Subcutaneous abdominal adipose tissue (tissue), 5 donors: ENCODE measurements at regions not wholly inside any gene's neighbourhood (a gene's known extent, or its start where the extent isn't known, plus 50 kb on each side); places are given as distances from the start of the nearest gene placed in this dataset.
"Not testable (repeated sequence)": the region's sequence is repeated elsewhere in the genome, so short reads cannot be mapped to it uniquely, and the experiment has no call there.

Experiments used
- H3K27ac ChIP-seq: one replicate; pipeline ENCODE4 v1.7.0; 2013; ENCODE audit warnings: low read depth, mild to moderate bottlenecking, inconsistent platforms, low read length, moderate library complexity
- H3K27me3 ChIP-seq, 5 donors: one replicate each; pipeline ENCODE4 v1.7.0; 2013; ENCODE audit warnings: low read length in 5 of 5, inconsistent platforms in 1 of 5; ENCODE audit not compliant: control insufficient read depth in 5 of 5, insufficient read depth in 4 of 5
- H3K36me3 ChIP-seq, 5 donors: one replicate each; pipeline ENCODE4 v1.7.0; 2013; ENCODE audit warnings: low read length in 5 of 5; ENCODE audit not compliant: control insufficient read depth in 5 of 5, insufficient read depth in 5 of 5
- H3K4me1 ChIP-seq, 5 donors: one replicate each; pipeline ENCODE4 v1.7.0; 2013; ENCODE audit warnings: low read length in 5 of 5, mild to moderate bottlenecking in 3 of 5, moderate library complexity in 1 of 5; ENCODE audit not compliant: control insufficient read depth in 5 of 5, insufficient read depth in 5 of 5
- H3K4me3 ChIP-seq, 5 donors: one replicate each; pipeline ENCODE4 v1.7.0; 2013; ENCODE audit warnings: low read length in 5 of 5, low read depth in 1 of 5
- H3K9ac ChIP-seq, 5 donors: one replicate each; pipeline ENCODE4 v1.7.0; 2013; ENCODE audit warnings: low read length in 5 of 5, mild to moderate bottlenecking in 4 of 5, moderate library complexity in 3 of 5
- H3K9me3 ChIP-seq, 5 donors: one replicate each; pipeline ENCODE4 v1.7.0; 2013; ENCODE audit warnings: low read length in 5 of 5; ENCODE audit not compliant: control insufficient read depth in 5 of 5
- donor health status: healthy.
- donor health status: healthy.
- donor health status: healthy.
- donor health status: healthy.
- donor health status: healthy.

- Histone ChIP-seq H3K27ac (no peak overlapping the region), H3K9me3 (peaks cover 0 to 2% (median 0%) of the 10 kb centered on the region in 5 donors), H3K4me1 (no peaks in the 10 kb centered on the region), H3K36me3 (no peaks in the 10 kb centered on the region), H3K4me3 (no peak overlapping the region), H3K9ac (no peak overlapping the region), H3K27me3 (no peaks in the 10 kb centered on the region)
Observed at GRCh38 chr6:73937805-73938204, 241.8 kb downstream of the CD109 start.

DNA sequence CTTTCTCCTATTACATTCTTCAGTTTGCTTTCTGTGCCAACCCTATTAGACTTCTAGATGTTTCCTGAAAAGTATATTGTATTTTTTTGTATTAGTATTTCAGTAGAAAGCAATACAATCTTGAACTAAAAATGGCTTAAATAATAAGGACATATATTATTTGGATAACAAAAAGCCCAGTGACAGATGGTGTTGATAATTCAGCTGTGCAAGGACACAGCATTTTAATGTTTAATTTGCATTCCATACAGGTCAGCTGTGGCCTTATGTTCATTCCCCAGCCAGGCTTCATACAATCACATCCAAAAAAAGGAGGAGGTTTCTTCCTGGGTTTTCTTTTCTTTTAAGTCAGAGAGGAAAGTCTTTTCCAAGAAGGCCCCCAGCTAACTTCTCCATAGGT, 236.9 kb downstream of the CD109 start:
- H3K27me3 ChIP-seq = no peaks in the 10 kb centered on the region
- H3K9ac ChIP-seq = no peak overlapping the region

DNA sequence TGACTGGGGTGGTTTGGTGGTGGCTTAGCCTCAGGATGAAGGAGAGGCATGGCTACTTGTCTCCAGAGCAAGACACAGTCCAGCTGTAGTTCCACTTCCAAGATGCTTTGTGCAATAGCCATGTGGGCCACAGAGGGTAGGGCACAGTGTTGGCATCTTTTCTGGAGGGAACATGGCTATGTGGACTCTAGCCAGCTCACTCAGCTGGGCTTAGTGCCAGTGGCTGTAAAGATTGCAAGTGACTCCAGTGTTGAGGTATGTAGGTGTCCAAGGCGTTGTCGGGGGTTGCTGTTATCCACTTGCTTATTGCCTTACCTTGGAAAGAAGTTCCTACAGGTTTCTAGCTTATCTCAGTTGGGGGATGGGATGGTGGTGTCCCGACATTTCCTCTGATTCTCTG, 233.4 kb downstream of the CD109 start:
- H3K27me3 ChIP-seq = no peaks in the 10 kb centered on the region
- no peak overlapping the region for H3K4me3 ChIP-seq
- no peak overlapping the region for H3K9ac ChIP-seq
- H3K36me3 ChIP-seq = no peaks in the 10 kb centered on the region
- H3K4me1 ChIP-seq = peaks cover 0 to 2% (median 0%) of the 10 kb centered on the region in 5 donors
- H3K9me3 ChIP-seq = peaks cover 11 to 28% (median 16%) of the 10 kb centered on the region in 5 donors
- no peak overlapping the region for H3K27ac ChIP-seq

More for the DNA sequence above, 236.9 kb downstream of the CD109 start:
- Histone ChIP-seq H3K27ac (no peak overlapping the region), H3K4me3 (no peak overlapping the region), H3K9me3 (peaks cover 10 to 18% (median 10%) of the 10 kb centered on the region in 5 donors), H3K36me3 (no peaks in the 10 kb centered on the region), H3K4me1 (no peaks in the 10 kb centered on the region)

DNA sequence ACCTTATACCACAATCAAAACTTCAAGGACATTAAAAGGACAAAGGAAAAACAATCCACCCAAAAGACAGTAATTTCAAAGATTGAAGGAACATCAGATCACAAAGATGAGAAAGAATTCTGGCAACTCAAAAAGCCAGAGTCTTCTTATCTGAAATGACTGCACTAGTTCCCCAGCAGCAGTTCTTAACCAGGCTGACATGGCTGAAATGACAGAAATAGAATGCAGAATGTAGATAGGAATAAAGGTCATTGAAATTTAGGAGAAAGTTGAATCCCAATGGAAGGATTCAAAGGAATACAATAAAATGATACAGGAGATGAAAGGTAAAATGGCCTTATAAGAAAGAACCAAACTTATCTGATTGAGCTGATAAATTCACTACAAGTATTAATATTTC, 231.4 kb downstream of the CD109 start:
- H3K4me3 ChIP-seq = no peak overlapping the region
- H3K27me3 ChIP-seq = no peaks in the 10 kb centered on the region
- H3K4me1 ChIP-seq = peaks cover 0 to 5% (median 0%) of the 10 kb centered on the region in 5 donors
- no peaks in the 10 kb centered on the region for H3K36me3 ChIP-seq
- H3K9me3 ChIP-seq = peaks cover 11 to 28% (median 16%) of the 10 kb centered on the region in 5 donors
- no peak overlapping the region for H3K9ac ChIP-seq
- no peak overlapping the region for H3K27ac ChIP-seq

- H3K27ac ChIP-seq, H3K9ac ChIP-seq, H3K4me1 ChIP-seq, H3K27me3 ChIP-seq, H3K4me3 ChIP-seq, H3K36me3 ChIP-seq: not testable (repeated sequence)
- peaks cover 8 to 28% (median 16%) of the 10 kb centered on the region in 5 donors for H3K9me3 ChIP-seq
Observed at GRCh38 chr6:73925703-73926102, 229.7 kb downstream of the CD109 start.

DNA sequence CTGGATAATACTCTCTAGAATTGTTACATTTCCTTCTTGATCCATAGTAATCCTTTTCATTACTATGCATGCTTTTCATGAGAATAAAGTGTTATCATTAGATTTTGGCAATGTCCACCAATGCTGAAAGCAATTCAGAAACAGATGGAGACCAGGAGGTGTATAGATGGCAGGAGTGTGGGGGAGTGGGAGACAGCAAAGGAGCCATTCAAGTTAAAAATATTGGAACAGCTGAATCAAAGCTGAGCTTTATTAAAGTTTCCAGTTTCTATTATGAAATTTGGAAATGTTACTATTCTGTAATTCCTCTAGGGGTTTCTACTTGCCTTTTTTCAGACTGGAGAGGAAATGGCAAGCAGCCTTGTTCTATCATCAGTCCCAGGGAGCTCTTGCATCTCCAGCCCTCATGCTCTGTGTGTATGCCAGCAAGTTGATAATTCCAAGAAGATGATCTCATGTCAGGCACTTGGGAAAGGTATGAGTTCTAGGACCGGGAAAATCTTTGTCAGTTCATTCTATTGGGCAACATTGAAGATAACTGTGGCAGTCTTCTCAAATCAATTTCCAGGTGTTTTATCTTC, 228.0 kb downstream of the CD109 start:
- Histone ChIP-seq H3K36me3 (no peaks in the 10 kb centered on the region), H3K27ac (no peak overlapping the region), H3K4me3 (no peak overlapping the region), H3K27me3 (no peaks in the 10 kb centered on the region), H3K9me3 (peaks cover 4 to 20% (median 11%) of the 10 kb centered on the region in 5 donors), H3K4me1 (peaks cover 0 to 5% (median 0%) of the 10 kb centered on the region in 5 donors), H3K9ac (no peak overlapping the region)

DNA sequence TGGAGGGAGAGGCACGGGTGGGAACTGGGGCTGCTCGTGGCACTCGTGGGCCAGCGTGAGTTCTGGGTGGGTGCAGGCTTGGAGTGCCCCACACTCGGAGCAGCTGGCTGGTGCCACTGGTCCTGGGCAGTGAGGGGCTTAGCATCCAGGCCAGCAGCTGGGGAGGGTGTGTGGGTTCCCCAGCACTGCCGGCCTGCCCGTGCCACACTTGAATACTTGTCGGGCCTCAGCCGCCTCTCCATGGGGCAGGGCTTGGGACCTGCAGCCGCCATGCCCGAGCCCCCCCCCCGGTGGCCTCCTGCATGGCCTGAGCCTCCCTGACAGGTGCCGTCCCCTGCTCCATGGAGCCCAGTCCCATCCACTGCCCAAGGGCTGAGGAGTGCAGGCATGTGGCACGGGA, 207.2 kb downstream of the CD109 start:
- H3K27ac ChIP-seq = no peak overlapping the region
- H3K4me1 ChIP-seq = no peaks in the 10 kb centered on the region
- peaks cover 5 to 29% (median 13%) of the 10 kb centered on the region in 5 donors for H3K9me3 ChIP-seq
- no peaks in the 10 kb centered on the region for H3K27me3 ChIP-seq
- H3K4me3 ChIP-seq = no peak overlapping the region
- H3K9ac ChIP-seq = no peak overlapping the region
- H3K36me3 ChIP-seq = no peaks in the 10 kb centered on the region

GRCh38 chr6:73901986-73902385, 206.0 kb downstream of the CD109 start:
- H3K27me3 ChIP-seq = no peaks in the 10 kb centered on the region
- H3K9ac ChIP-seq = no peak overlapping the region
- no peak overlapping the region for H3K4me3 ChIP-seq
- H3K27ac ChIP-seq = no peak overlapping the region
- H3K36me3 ChIP-seq = no peaks in the 10 kb centered on the region
- H3K4me1 ChIP-seq = no peaks in the 10 kb centered on the region
- peaks cover 5 to 29% (median 13%) of the 10 kb centered on the region in 5 donors for H3K9me3 ChIP-seq

DNA sequence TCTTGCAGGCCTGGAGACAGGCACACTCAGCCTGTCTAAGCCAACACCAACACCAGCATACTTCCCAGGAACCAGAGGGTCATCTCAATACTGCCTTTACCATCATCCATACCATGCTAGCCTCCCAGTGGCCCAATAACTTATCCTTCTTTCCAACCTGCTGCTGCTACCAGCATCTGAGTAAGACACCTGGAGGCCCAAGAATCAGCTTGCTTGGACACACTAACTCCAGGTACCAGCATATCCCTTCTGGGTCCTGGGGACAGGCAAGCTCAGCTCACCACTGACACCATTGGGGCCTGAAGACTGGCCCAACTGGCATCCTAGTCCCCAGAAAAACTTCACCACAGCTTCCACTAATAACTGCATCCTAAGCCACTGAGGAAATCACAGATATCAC, 205.3 kb downstream of the CD109 start:
- H3K27me3 ChIP-seq = peaks cover 0 to 2% (median 0%) of the 10 kb centered on the region in 5 donors
- no peaks in the 10 kb centered on the region for H3K4me1 ChIP-seq
- H3K4me3 ChIP-seq = no peak overlapping the region
- H3K9me3 ChIP-seq = peaks cover 5 to 29% (median 13%) of the 10 kb centered on the region in 5 donors
- no peak overlapping the region for H3K27ac ChIP-seq
- no peak overlapping the region for H3K9ac ChIP-seq
- no peaks in the 10 kb centered on the region for H3K36me3 ChIP-seq

- H3K36me3 ChIP-seq = no peaks in the 10 kb centered on the region
- no peaks in the 10 kb centered on the region for H3K4me1 ChIP-seq
- peaks cover 0 to 2% (median 0%) of the 10 kb centered on the region in 5 donors for H3K27me3 ChIP-seq
- H3K27ac ChIP-seq = no peak overlapping the region
- no peak overlapping the region for H3K4me3 ChIP-seq
- no peak overlapping the region for H3K9ac ChIP-seq
- H3K9me3 ChIP-seq = peaks cover 5 to 16% (median 13%) of the 10 kb centered on the region in 5 donors
Observed at GRCh38 chr6:73898599-73898998, 202.6 kb downstream of the CD109 start.
